GM12878 (cell line): ENCODE measurements at regions not wholly inside any gene's neighbourhood (a gene's known extent, or its start where the extent isn't known, plus 50 kb on each side); places are given as distances from the start of the nearest gene placed in this dataset.

Experiments
- ATAC-seq: fragments of 200-7000 bp; cut with Tn5 transposase; 3 replicates; pipeline ENCODE4 v1.9.1; 2020; ENCODE audit warnings: mild to moderate bottlenecking, moderate library complexity
- BruUV-seq: library from RNA; stranded (reverse); fragments of 400-500 nt; replicated peaks from 2 replicates; lab custom pipeline; 2021; lab: Mats Ljungman, UMichigan
- CTCF ChIA-PET: fragments of 300-600 bp; sonication (Branson Sonifier 250); formaldehyde crosslinking; extraction: SDS; loops from one replicate; lab custom pipeline; 2021; ENCODE audit warnings: inconsistent platforms; lab: Yijun Ruan, JAX
- POLR2A ChIA-PET: fragments of 350-600 bp; formaldehyde crosslinking; extraction: SDS; loops from one replicate; lab custom pipeline; 2021; ENCODE audit warnings: inconsistent platforms; lab: Charles Lee
- RAD21 ChIA-PET: fragments of 300-600 bp; sonication (Branson Sonifier 250); formaldehyde crosslinking; loops from one replicate; lab custom pipeline; 2023; ENCODE audit warnings: antibody characterized with exemption; ENCODE audit not compliant: unreplicated experiment; lab: Charles Lee
- SMC1A ChIA-PET: fragments of 300-600 bp; sonication (Branson Sonifier 250); formaldehyde crosslinking; loops from one replicate; lab custom pipeline; 2023; ENCODE audit not compliant: unreplicated experiment, uncharacterized antibody; lab: Charles Lee
- DNase-seq: peaks from one replicate; pipeline ENCODE4 v3.0.0-alpha.2; 2011; ENCODE audit warnings: low read depth, low spot score
- FAIRE-seq: peaks from 3 replicates; lab custom pipeline; 2011; peaks lifted over from hg19 to GRCh38; lab: Jason Lieb, UNC
- H2AFZ ChIP-seq: 2 replicates; pipeline ENCODE4 v1.6.0; 2011; ENCODE audit warnings: low read depth, low read length, control low read depth; ENCODE audit not compliant: control insufficient read depth
- H3K27ac ChIP-seq: 2 replicates; pipeline ENCODE4 v1.5.1; 2011; ENCODE audit warnings: control low read depth; ENCODE audit not compliant: control insufficient read depth, insufficient read depth
- H3K27me3 ChIP-seq, 2 experiments: replicated peaks in 1 of 2; 2 replicates each; pipeline versions ENCODE4 v1.6.0 to v1.6.1; 2011; ENCODE audit warnings: low read length in 1 of 2; ENCODE audit not compliant: control insufficient read depth in 2 of 2, insufficient read depth in 2 of 2
- H3K36me3 ChIP-seq, 2 experiments: 2 replicates each; pipeline ENCODE4 v1.5.1; 2011; ENCODE audit warnings: low read length in 1 of 2; ENCODE audit not compliant: control insufficient read depth in 2 of 2, insufficient read depth in 2 of 2
- H3K4me1 ChIP-seq: 2 replicates; pipeline ENCODE4 v1.6.1; 2011; ENCODE audit warnings: mild to moderate bottlenecking, low read length, moderate library complexity, mixed read lengths; ENCODE audit not compliant: control insufficient read depth, insufficient read depth
- H3K4me2 ChIP-seq: 2 replicates; pipeline ENCODE4 v1.6.0; 2011; ENCODE audit warnings: control low read depth; ENCODE audit not compliant: control insufficient read depth, insufficient read depth
- H3K4me3 ChIP-seq: fragments of 200-600 bp; sonication (generic); 2 replicates; pipeline ENCODE4 v1.5.1; 2016
- H3K79me2 ChIP-seq: 2 replicates; pipeline ENCODE4 v1.6.0; 2011; ENCODE audit warnings: low read length; ENCODE audit not compliant: control insufficient read depth, insufficient read depth
- H3K9ac ChIP-seq: 2 replicates; pipeline ENCODE4 v1.8.0; 2011; ENCODE audit warnings: low read length, control low read depth, mixed read lengths; ENCODE audit not compliant: control insufficient read depth, insufficient read depth
- H3K9me3 ChIP-seq: replicated peaks from 3 replicates; pipeline ENCODE4 v1.5.1; 2011; ENCODE audit warnings: mild to moderate bottlenecking, low read length; ENCODE audit not compliant: control insufficient read depth, insufficient read depth
- H4K20me1 ChIP-seq: 2 replicates; pipeline ENCODE4 v1.6.0; 2011; ENCODE audit not compliant: control insufficient read depth, insufficient read depth
- EED ChIP-seq: sonication (generic); IDR thresholded peaks from 2 replicates; pipeline ENCODE4 v1.6.1; 2016; ENCODE audit warnings: antibody characterized with exemption, low read depth
- MTA2 ChIP-seq: fragments of 450-650 bp; IDR thresholded peaks from 2 replicates; pipeline ENCODE4 v1.6.1; 2016; ENCODE audit warnings: low read depth, mild to moderate bottlenecking, moderate library complexity
- MTA3 ChIP-seq: IDR thresholded peaks from 2 replicates; pipeline ENCODE4 v1.6.1; 2012; ENCODE audit warnings: low read length, inconsistent platforms, borderline replicate concordance
- NR2C2 ChIP-seq: IDR thresholded peaks from 2 replicates; pipeline ENCODE4 v1.6.1; 2011; ENCODE audit warnings: borderline replicate concordance, low read depth; ENCODE audit not compliant: control insufficient read depth, insufficient read length
- POLR2A ChIP-seq: IDR thresholded peaks from 2 replicates; pipeline ENCODE4 v1.6.1; 2011; ENCODE audit warnings: low read depth, mild to moderate bottlenecking, low read length
- POLR2AphosphoS5 ChIP-seq: IDR thresholded peaks from 2 replicates; pipeline ENCODE4 v1.6.1; 2011; ENCODE audit warnings: mild to moderate bottlenecking, low read length, inconsistent platforms
- RBBP5 ChIP-seq: fragments of 200-600 bp; sonication (generic); conservative IDR thresholded peaks from 2 replicates; pipeline ENCODE4 v1.6.1; 2016
- RCOR1 ChIP-seq: conservative IDR thresholded peaks from 2 replicates; pipeline ENCODE4 v1.6.1; 2012; ENCODE audit warnings: low read depth, low read length, improper control_type of control experiment
- SIN3A ChIP-seq: IDR thresholded peaks from 2 replicates; pipeline ENCODE4 v1.6.1; 2012; ENCODE audit warnings: low read depth, low read length, improper control_type of control experiment
- SPI1 ChIP-seq: IDR thresholded peaks from 2 replicates; pipeline ENCODE4 v1.6.1; 2011; ENCODE audit warnings: low read depth, mild to moderate bottlenecking, low read length, moderate library complexity, borderline replicate concordance; ENCODE audit not compliant: insufficient read depth
- SREBF2 ChIP-seq: IDR thresholded peaks from 2 replicates; pipeline ENCODE4 v1.6.1; 2012; ENCODE audit warnings: mild to moderate bottlenecking, low read length
- SUZ12 ChIP-seq: fragments of 200-600 bp; sonication (generic); IDR thresholded peaks from one replicate; pipeline ENCODE4 v1.6.1; 2018; ENCODE audit warnings: antibody characterized with exemption, mild to moderate bottlenecking; ENCODE audit not compliant: unreplicated experiment
- TAF1 ChIP-seq: IDR thresholded peaks from 2 replicates; pipeline ENCODE4 v1.6.1; 2011; ENCODE audit warnings: mild to moderate bottlenecking, low read depth, low read length, borderline replicate concordance
- YY1 ChIP-seq: IDR thresholded peaks from 2 replicates; pipeline ENCODE4 v1.6.1; 2011; ENCODE audit warnings: low read depth, mild to moderate bottlenecking, low read length
- ZNF207 ChIP-seq: fragments of 450-650 bp; IDR thresholded peaks from 2 replicates; pipeline ENCODE4 v1.6.1; 2014; ENCODE audit warnings: antibody characterized with exemption, mild to moderate bottlenecking, borderline replicate concordance
- WGBS: methylation state at CpG from one replicate; pipeline ENCODE4 v1.1.6; 2016; ENCODE audit warnings: low lambda C conversion rate; ENCODE audit not compliant: insufficient replicate concordance, insufficient coverage; ENCODE audit errors: missing lambda C conversion rate; 5-methylcytosine and 5-hydroxymethylcytosine counted together
- in situ Hi-C: fragments of 300-500 bp; cut with MboI; formaldehyde crosslinking; loops from 9 replicates; pipeline ENCODE4 v1.14.3; 2018; ENCODE audit warnings: mixed read lengths
- intact Hi-C: fragments of 100-400 bp; cut with micrococcal nuclease; formaldehyde crosslinking; loops from one replicate; pipeline ENCODE4 v1.14.2; 2022; ENCODE audit not compliant: unreplicated experiment
- TF ChIP-seq, protein P1 (sequence below): fragments of 450-650 bp; IDR thresholded peaks from 2 replicates; pipeline ENCODE4 v1.6.1; 2017; ENCODE audit warnings: mild to moderate bottlenecking, low read depth, inconsistent platforms; ENCODE audit not compliant: poor library complexity, severe bottlenecking
- TF ChIP-seq, protein P2 (sequence below): fragments of 450-650 bp; IDR thresholded peaks from 2 replicates; pipeline ENCODE4 v1.6.1; 2014; ENCODE audit warnings: mild to moderate bottlenecking

DNA sequence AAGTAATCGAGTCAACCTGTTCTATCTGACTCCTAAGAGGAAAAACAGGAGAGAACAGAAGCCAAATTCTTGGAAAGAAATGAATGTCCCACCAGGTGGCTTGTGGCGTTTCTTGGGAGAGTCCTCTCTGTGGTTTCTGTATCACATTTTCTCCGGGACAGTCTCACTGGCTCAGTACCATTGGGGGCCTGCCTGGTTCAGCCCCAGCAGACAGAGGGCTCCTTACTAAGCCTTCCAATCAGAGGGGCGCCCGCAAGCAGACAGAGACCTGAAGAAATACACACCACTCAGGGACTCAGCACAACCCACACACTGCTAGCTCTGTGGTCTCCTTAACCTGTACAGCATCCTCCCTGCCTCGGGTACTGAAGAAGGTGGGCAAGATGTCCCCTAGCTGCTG is 302.1 kb downstream of the TLE3 start:
- Histone ChIP-seq H3K79me2 (no peaks in the 10 kb centered on the region), H3K4me2 (no peak overlapping the region), H2AFZ (no peak overlapping the region), H3K27me3 (peaks cover 2 to 5% of the 10 kb centered on the region in 2 experiments; a peak in 3 of 4 replicates), H3K9me3 (no peaks in the 10 kb centered on the region; the same call in 2 of the 3 replicates), H3K27ac (no peak overlapping the region), H3K4me3 (no peak overlapping the region), H4K20me1 (no peaks in the 10 kb centered on the region; the same call in 1 of the 2 replicates), H3K36me3 (no peaks in the 10 kb centered on the region), H3K9ac (no peak overlapping the region), H3K4me1 (no peaks in the 10 kb centered on the region)
- RAD21 ChIA-PET, result interaction anchor here (0.6 kb wide), 1 partner anchor 295 kb away, joined by 3 read pairs; no protein-coding TSS in a partner anchor
- POLR2A ChIA-PET, result no interaction called here
- BruUV-seq, result no TSS peak
- intact Hi-C loops, result no loop called here
- ATAC-seq, result no peak
- WGBS, result 16% methylated on average over 6 of the region's 6 CpGs
- in situ Hi-C loops, result no loop called here
- no peak for TF ChIP-seq POLR2AphosphoS5
- TF ChIP-seq SUZ12, result no peak
- no peak for TF ChIP-seq MTA2
- TF ChIP-seq MTA3, result no peak
- TF ChIP-seq YY1, result no peak
- no peak for TF ChIP-seq NR2C2
- no peak for TF ChIP-seq ZNF207
- SMC1A ChIA-PET, result interaction anchor here (0.6 kb wide), 1 partner anchor 320 kb away, joined by 3 read pairs; no protein-coding TSS in a partner anchor
- DNase-seq, result no peak
- CTCF ChIA-PET, result no interaction called here
- no peak for FAIRE-seq

DNA sequence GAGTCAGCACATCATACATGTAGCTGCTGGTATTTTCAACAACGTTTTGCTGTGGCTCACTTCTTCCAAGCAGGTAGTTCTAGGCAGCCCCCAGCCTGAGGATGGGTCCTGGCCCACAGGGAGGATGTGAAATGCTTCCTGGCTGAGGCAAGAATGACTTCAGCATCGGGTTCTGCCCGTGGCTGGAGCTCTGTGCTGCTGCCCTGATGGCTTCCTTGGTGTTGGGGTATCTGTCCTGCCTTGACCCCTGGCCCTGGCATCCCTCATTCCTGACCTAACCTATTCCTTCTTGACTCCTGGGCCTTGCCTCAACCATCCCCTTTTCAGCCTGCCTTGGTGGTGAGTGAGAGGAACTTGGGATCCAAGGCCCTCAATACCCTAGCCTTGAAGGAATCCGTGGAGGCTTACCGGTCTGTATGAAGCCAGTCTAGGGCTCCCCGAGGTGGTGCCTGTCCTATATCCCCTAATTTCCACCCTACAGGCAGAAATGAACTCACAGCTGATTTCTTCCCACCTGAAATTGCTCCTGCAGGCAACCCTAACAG is 300.6 kb downstream of the TLE3 start:
- H3K79me2 ChIP-seq, result no peaks in the 10 kb centered on the region
- DNase-seq (no peak), ATAC-seq (no peak), FAIRE-seq (no peak)
- CTCF ChIA-PET, result interaction anchor here (0.6 kb wide), 1 partner anchor 294 kb away, joined by 3 read pairs; no protein-coding TSS in a partner anchor
- 4% methylated on average over 6 of the region's 6 CpGs for WGBS
- H3K9me3 ChIP-seq, result no peaks in the 10 kb centered on the region; the same call in 2 of the 3 replicates
- no TSS peak for BruUV-seq
- in situ Hi-C loops, result no loop called here
- H4K20me1 ChIP-seq, result no peaks in the 10 kb centered on the region; the same call in 1 of the 2 replicates
- no peak overlapping the region for H3K27ac ChIP-seq
- H3K4me1 ChIP-seq, result no peaks in the 10 kb centered on the region
- peaks cover 2 to 8% of the 10 kb centered on the region in 2 experiments; a peak in 3 of 4 replicates for H3K27me3 ChIP-seq
- RAD21 ChIA-PET, result no interaction called here
- no peaks in the 10 kb centered on the region for H3K36me3 ChIP-seq
- intact Hi-C loops, result no loop called here
- SMC1A ChIA-PET, result no interaction called here
- no peak overlapping the region for H3K9ac ChIP-seq
- no peak overlapping the region for H2AFZ ChIP-seq
- H3K4me2 ChIP-seq, result no peak overlapping the region
- POLR2A ChIA-PET, result no interaction called here
- no peak overlapping the region for H3K4me3 ChIP-seq
- TF ChIP-seq TAF1 (no peak), SIN3A (no peak), RBBP5 (no peak), POLR2A (no peak), SREBF2 (no peak), SPI1 (no peak), RCOR1 (no peak), SUZ12 (no peak), EED (no peak)
- TF ChIP-seq, protein P1, sequence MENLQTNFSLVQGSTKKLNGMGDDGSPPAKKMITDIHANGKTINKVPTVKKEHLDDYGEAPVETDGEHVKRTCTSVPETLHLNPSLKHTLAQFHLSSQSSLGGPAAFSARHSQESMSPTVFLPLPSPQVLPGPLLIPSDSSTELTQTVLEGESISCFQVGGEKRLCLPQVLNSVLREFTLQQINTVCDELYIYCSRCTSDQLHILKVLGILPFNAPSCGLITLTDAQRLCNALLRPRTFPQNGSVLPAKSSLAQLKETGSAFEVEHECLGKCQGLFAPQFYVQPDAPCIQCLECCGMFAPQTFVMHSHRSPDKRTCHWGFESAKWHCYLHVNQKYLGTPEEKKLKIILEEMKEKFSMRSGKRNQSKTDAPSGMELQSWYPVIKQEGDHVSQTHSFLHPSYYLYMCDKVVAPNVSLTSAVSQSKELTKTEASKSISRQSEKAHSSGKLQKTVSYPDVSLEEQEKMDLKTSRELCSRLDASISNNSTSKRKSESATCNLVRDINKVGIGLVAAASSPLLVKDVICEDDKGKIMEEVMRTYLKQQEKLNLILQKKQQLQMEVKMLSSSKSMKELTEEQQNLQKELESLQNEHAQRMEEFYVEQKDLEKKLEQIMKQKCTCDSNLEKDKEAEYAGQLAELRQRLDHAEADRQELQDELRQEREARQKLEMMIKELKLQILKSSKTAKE, result no peak
- TF ChIP-seq, protein P2, sequence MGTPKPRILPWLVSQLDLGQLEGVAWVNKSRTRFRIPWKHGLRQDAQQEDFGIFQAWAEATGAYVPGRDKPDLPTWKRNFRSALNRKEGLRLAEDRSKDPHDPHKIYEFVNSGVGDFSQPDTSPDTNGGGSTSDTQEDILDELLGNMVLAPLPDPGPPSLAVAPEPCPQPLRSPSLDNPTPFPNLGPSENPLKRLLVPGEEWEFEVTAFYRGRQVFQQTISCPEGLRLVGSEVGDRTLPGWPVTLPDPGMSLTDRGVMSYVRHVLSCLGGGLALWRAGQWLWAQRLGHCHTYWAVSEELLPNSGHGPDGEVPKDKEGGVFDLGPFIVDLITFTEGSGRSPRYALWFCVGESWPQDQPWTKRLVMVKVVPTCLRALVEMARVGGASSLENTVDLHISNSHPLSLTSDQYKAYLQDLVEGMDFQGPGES, result no peak
